IMR-90 (cell line): ENCODE measurements at regions not wholly inside any gene's neighbourhood (a gene's known extent, or its start where the extent isn't known, plus 50 kb on each side); places are given as distances from the start of the nearest gene placed in this dataset.

Experiments used
- ATAC-seq: fragments of 200-7000 bp; cut with Tn5 transposase; 2 replicates; pipeline ENCODE4 v1.9.1; 2020; ENCODE audit warnings: low read depth, mild to moderate bottlenecking, moderate library complexity
- BruUV-seq: library from RNA; stranded (reverse); fragments of 400-500 nt; replicated peaks from 2 replicates; lab custom pipeline; 2021; lab: Mats Ljungman, UMichigan
- CTCF ChIA-PET: fragments of 300-600 bp; formaldehyde crosslinking; extraction: SDS; loops from one replicate; lab custom pipeline; 2021; ENCODE audit warnings: antibody characterized with exemption; lab: Yijun Ruan, JAX
- POLR2A ChIA-PET: fragments of 300-600 bp; sonication (Branson Sonifier 250); formaldehyde crosslinking; loops from one replicate; lab custom pipeline; 2022; ENCODE audit warnings: antibody characterized with exemption; ENCODE audit not compliant: unreplicated experiment; lab: Charles Lee
- DNase-seq: peaks from one replicate; pipeline ENCODE4 v3.0.0; 2013
- H2AFZ ChIP-seq: replicated peaks from 2 replicates; pipeline ENCODE3; 2013; ENCODE audit warnings: low read length, mild to moderate bottlenecking; ENCODE audit not compliant: poor library complexity
- H2AK5ac ChIP-seq: 2 replicates; pipeline ENCODE4 v1.6.1; 2013; ENCODE audit warnings: low read depth, low read length, inconsistent platforms
- H2AK9ac ChIP-seq: replicated peaks from 2 replicates; pipeline ENCODE3; 2013; ENCODE audit warnings: mild to moderate bottlenecking, low read depth, low read length, moderate library complexity; ENCODE audit not compliant: poor library complexity
- H2BK120ac ChIP-seq: 2 replicates; pipeline ENCODE4 v1.6.1; 2013; ENCODE audit warnings: low read depth, low read length, inconsistent platforms
- H2BK15ac ChIP-seq: 3 replicates; pipeline ENCODE4 v1.6.1; 2013; ENCODE audit warnings: low read depth, low read length, inconsistent platforms
- H2BK20ac ChIP-seq: 2 replicates; pipeline ENCODE4 v1.6.1; 2013; ENCODE audit warnings: low read depth, mild to moderate bottlenecking, inconsistent platforms, low read length, moderate library complexity
- H2BK5ac ChIP-seq: 2 replicates; pipeline ENCODE4 v1.6.1; 2013; ENCODE audit warnings: mild to moderate bottlenecking, low read depth, low read length, inconsistent platforms; ENCODE audit not compliant: poor library complexity, severe bottlenecking
- H3K14ac ChIP-seq: replicated peaks from 2 replicates; pipeline ENCODE4 v1.6.1; 2013; ENCODE audit warnings: low read depth, low read length, inconsistent platforms
- H3K18ac ChIP-seq: 2 replicates; pipeline ENCODE4 v1.6.1; 2013; ENCODE audit warnings: low read depth, low read length, control low read depth
- H3K23ac ChIP-seq: 2 replicates; pipeline ENCODE4 v1.6.1; 2013; ENCODE audit warnings: low read depth, low read length, inconsistent platforms
- H3K27ac ChIP-seq: 2 replicates; pipeline ENCODE4 v1.5.1; 2013; ENCODE audit warnings: mild to moderate bottlenecking, control low read depth, low read length; ENCODE audit not compliant: insufficient read depth
- H3K27me3 ChIP-seq: 2 replicates; pipeline ENCODE4 v1.6.1; 2013; ENCODE audit warnings: low read length; ENCODE audit not compliant: control insufficient read depth, insufficient read depth
- H3K36me3 ChIP-seq: 2 replicates; pipeline ENCODE4 v1.6.1; 2013; ENCODE audit warnings: low read length, mixed read lengths; ENCODE audit not compliant: control insufficient read depth, insufficient read depth
- H3K4ac ChIP-seq: 2 replicates; pipeline ENCODE4 v1.6.1; 2013; ENCODE audit warnings: low read depth, low read length, inconsistent platforms
- H3K4me1 ChIP-seq: 2 replicates; pipeline ENCODE4 v1.6.1; 2013; ENCODE audit warnings: low read length, mixed read lengths; ENCODE audit not compliant: control insufficient read depth, insufficient read depth
- H3K4me2 ChIP-seq: 2 replicates; pipeline ENCODE4 v1.6.1; 2013; ENCODE audit warnings: low read depth, mild to moderate bottlenecking, control low read depth, low read length, moderate library complexity
- H3K4me3 ChIP-seq: 2 replicates; pipeline ENCODE4 v1.5.1; 2013; ENCODE audit warnings: low read depth, mild to moderate bottlenecking, control low read depth, low read length, moderate library complexity; ENCODE audit not compliant: insufficient read depth
- H3K56ac ChIP-seq: 2 replicates; pipeline ENCODE4 v1.6.1; 2013; ENCODE audit warnings: low read length, inconsistent platforms; ENCODE audit not compliant: insufficient read depth; ENCODE audit errors: extremely low read depth
- H3K79me1 ChIP-seq, 2 experiments: 2 replicates each; pipeline ENCODE4 v1.6.1; 2013; ENCODE audit warnings: low read length in 2 of 2, inconsistent platforms in 1 of 2, low read depth in 1 of 2
- H3K9ac ChIP-seq: 2 replicates; pipeline ENCODE4 v1.6.1; 2013; ENCODE audit warnings: low read depth, low read length, control low read depth
- H3K9me1 ChIP-seq: 2 replicates; pipeline ENCODE4 v1.6.1; 2013; ENCODE audit warnings: low read length, inconsistent platforms; ENCODE audit not compliant: insufficient read depth
- H3K9me3 ChIP-seq: 2 replicates; pipeline ENCODE4 v1.6.1; 2013; ENCODE audit warnings: low read length; ENCODE audit not compliant: control insufficient read depth, insufficient read depth
- H4K20me1 ChIP-seq: 2 replicates; pipeline ENCODE4 v1.6.1; 2013; ENCODE audit warnings: low read length, inconsistent platforms; ENCODE audit not compliant: insufficient read depth
- H4K5ac ChIP-seq: 2 replicates; pipeline ENCODE4 v1.6.1; 2013; ENCODE audit warnings: mild to moderate bottlenecking, low read depth, low read length, control low read depth
- H4K8ac ChIP-seq, 2 experiments: 2 replicates each; pipeline ENCODE4 v1.6.1; 2013; ENCODE audit warnings: low read depth in 2 of 2, low read length in 2 of 2, control low read depth in 1 of 2, inconsistent platforms in 1 of 2
- H4K91ac ChIP-seq: 2 replicates; pipeline ENCODE4 v1.6.1; 2013; ENCODE audit warnings: low read depth, low read length, inconsistent platforms; ENCODE audit not compliant: insufficient read depth
- BHLHE40 ChIP-seq: fragments of 150-350 bp; IDR thresholded peaks from 2 replicates; pipeline ENCODE4 v1.6.1; 2016; ENCODE audit warnings: mild to moderate bottlenecking, low read depth, low read length
- CEBPB ChIP-seq: IDR thresholded peaks from 2 replicates; pipeline ENCODE4 v1.6.1; 2012; ENCODE audit warnings: low read depth, low read length, improper control_type of control experiment
- CHD1 ChIP-seq: IDR thresholded peaks from 2 replicates; pipeline ENCODE4 v1.6.1; 2012; ENCODE audit warnings: low read depth, low read length, improper control_type of control experiment
- ELK1 ChIP-seq: fragments of 150-350 bp; IDR thresholded peaks from 2 replicates; pipeline ENCODE4 v1.6.1; 2016; ENCODE audit warnings: low read depth, mild to moderate bottlenecking, low read length, moderate library complexity, borderline replicate concordance
- FOS ChIP-seq: fragments of 150-350 bp; IDR thresholded peaks from 2 replicates; pipeline ENCODE4 v1.6.1; 2016; ENCODE audit warnings: low read depth, low read length
- MAFK ChIP-seq: IDR thresholded peaks from 2 replicates; pipeline ENCODE4 v1.6.1; 2012; ENCODE audit warnings: low read depth, low read length, improper control_type of control experiment
- MAZ ChIP-seq: IDR thresholded peaks from 2 replicates; pipeline ENCODE4 v1.6.1; 2012; ENCODE audit warnings: low read depth, mild to moderate bottlenecking, low read length, improper control_type of control experiment, moderate library complexity, borderline replicate concordance
- MXI1 ChIP-seq: IDR thresholded peaks from 2 replicates; pipeline ENCODE4 v1.6.1; 2012; ENCODE audit warnings: low read depth, mild to moderate bottlenecking, low read length, moderate library complexity, borderline replicate concordance
- NFE2L2 ChIP-seq: fragments of 150-350 bp; IDR thresholded peaks from 2 replicates; pipeline ENCODE4 v1.6.1; 2016; ENCODE audit warnings: low read depth, mild to moderate bottlenecking, low read length
- POLR2A ChIP-seq: IDR thresholded peaks from 2 replicates; pipeline ENCODE4 v1.6.1; 2012; ENCODE audit warnings: mild to moderate bottlenecking, low read depth, low read length
- RAD21 ChIP-seq: IDR thresholded peaks from 2 replicates; pipeline ENCODE4 v1.6.1; 2012; ENCODE audit warnings: low read length, improper control_type of control experiment
- RCOR1 ChIP-seq: IDR thresholded peaks from 2 replicates; pipeline ENCODE4 v1.6.1; 2012; ENCODE audit warnings: mild to moderate bottlenecking, low read length, improper control_type of control experiment; ENCODE audit not compliant: insufficient replicate concordance
- RFX5 ChIP-seq: IDR thresholded peaks from 2 replicates; pipeline ENCODE4 v1.8.0; 2012; ENCODE audit warnings: low read depth, mild to moderate bottlenecking, low read length, moderate library complexity
- SMC3 ChIP-seq: fragments of 150-350 bp; IDR thresholded peaks from 2 replicates; pipeline ENCODE4 v1.6.1; 2016; ENCODE audit warnings: low read depth, mild to moderate bottlenecking, antibody characterized with exemption, low read length, moderate library complexity
- WGBS, 2 experiments: methylation state at CpG; one replicate each; pipeline versions ENCODE4 v1.1.5 to v1.1.7; 2013; ENCODE audit warnings: missing lambda C conversion rate in 2 of 2; ENCODE audit not compliant: insufficient read length in 1 of 2; ENCODE audit errors: extremely low coverage in 2 of 2; 5-methylcytosine and 5-hydroxymethylcytosine counted together
- dilution Hi-C: fragments of 300-500 bp; cut with HindIII; formaldehyde crosslinking; loops from one replicate; pipeline ENCODE4 v1.14.3; 2018; ENCODE audit warnings: low sequenced_read_pairs; ENCODE audit not compliant: unreplicated experiment
- in situ Hi-C: fragments of 300-500 bp; cut with MboI; formaldehyde crosslinking; loops from 3 replicates; pipeline ENCODE4 v1.14.3; 2019; ENCODE audit warnings: low sequenced_read_pairs, inconsistent platforms, mixed read lengths
- intact Hi-C: fragments of 100-400 bp; cut with micrococcal nuclease; formaldehyde crosslinking; loops from 2 replicates; pipeline ENCODE4 v1.10.0; 2022
- TF ChIP-seq, protein P1 (sequence below): fragments of 150-350 bp; IDR thresholded peaks from 2 replicates; pipeline ENCODE4 v1.6.1; 2017; ENCODE audit warnings: mild to moderate bottlenecking, antibody characterized with exemption, low read length, low read depth
- TF ChIP-seq, protein P2 (sequence below): conservative IDR thresholded peaks from 2 replicates; pipeline ENCODE4 v1.5.1; 2012; ENCODE audit warnings: mild to moderate bottlenecking, low read depth, low read length, improper control_type of control experiment

- no peak overlapping the region for H2BK120ac ChIP-seq
- no peak overlapping the region for H3K27ac ChIP-seq
- H4K20me1 ChIP-seq, result no peaks in the 10 kb centered on the region
- TF ChIP-seq CHD1 (no peak), MXI1 (no peak), FOS (no peak), BHLHE40 (no peak), POLR2A (no peak), MAZ (no peak), RFX5 (no peak), ELK1 (no peak), SMC3 (no peak), RCOR1 (no peak), CEBPB (no peak), RAD21 (no peak), NFE2L2 (no peak), MAFK (no peak)
- TF ChIP-seq, protein P1, sequence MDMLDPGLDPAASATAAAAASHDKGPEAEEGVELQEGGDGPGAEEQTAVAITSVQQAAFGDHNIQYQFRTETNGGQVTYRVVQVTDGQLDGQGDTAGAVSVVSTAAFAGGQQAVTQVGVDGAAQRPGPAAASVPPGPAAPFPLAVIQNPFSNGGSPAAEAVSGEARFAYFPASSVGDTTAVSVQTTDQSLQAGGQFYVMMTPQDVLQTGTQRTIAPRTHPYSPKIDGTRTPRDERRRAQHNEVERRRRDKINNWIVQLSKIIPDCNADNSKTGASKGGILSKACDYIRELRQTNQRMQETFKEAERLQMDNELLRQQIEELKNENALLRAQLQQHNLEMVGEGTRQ, result no peak
- TF ChIP-seq, protein P2, sequence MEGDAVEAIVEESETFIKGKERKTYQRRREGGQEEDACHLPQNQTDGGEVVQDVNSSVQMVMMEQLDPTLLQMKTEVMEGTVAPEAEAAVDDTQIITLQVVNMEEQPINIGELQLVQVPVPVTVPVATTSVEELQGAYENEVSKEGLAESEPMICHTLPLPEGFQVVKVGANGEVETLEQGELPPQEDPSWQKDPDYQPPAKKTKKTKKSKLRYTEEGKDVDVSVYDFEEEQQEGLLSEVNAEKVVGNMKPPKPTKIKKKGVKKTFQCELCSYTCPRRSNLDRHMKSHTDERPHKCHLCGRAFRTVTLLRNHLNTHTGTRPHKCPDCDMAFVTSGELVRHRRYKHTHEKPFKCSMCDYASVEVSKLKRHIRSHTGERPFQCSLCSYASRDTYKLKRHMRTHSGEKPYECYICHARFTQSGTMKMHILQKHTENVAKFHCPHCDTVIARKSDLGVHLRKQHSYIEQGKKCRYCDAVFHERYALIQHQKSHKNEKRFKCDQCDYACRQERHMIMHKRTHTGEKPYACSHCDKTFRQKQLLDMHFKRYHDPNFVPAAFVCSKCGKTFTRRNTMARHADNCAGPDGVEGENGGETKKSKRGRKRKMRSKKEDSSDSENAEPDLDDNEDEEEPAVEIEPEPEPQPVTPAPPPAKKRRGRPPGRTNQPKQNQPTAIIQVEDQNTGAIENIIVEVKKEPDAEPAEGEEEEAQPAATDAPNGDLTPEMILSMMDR, result no peak
- dilution Hi-C loops, result no loop called here
- no peaks in the 10 kb centered on the region for H3K9me3 ChIP-seq
- H3K14ac ChIP-seq, result no peak overlapping the region
- no peak overlapping the region for H3K18ac ChIP-seq
- H3K56ac ChIP-seq, result no peak overlapping the region
- H2BK5ac ChIP-seq, result no peak overlapping the region
- ChIA-PET CTCF (no interaction called here), POLR2A (interaction anchor here (0.7 kb wide), 1 partner anchor 96 kb away, joined by 4 read pairs; no protein-coding TSS in a partner anchor)
- no peaks in the 10 kb centered on the region for H3K27me3 ChIP-seq
- WGBS, 2 experiments, result no CpG with 5 or more reads among the region's 1 CpG
- no peak overlapping the region for H3K4ac ChIP-seq
- H3K4me3 ChIP-seq, result no peak overlapping the region
- no TSS peak for BruUV-seq
- H2BK20ac ChIP-seq, result no peak overlapping the region
- H2AFZ ChIP-seq, result no peak overlapping the region
- ATAC-seq, result no peak
- H2AK5ac ChIP-seq, result no peak overlapping the region
- H3K23ac ChIP-seq, result no peak overlapping the region
- no peak overlapping the region for H4K91ac ChIP-seq
- DNase-seq, result no peak
- no peak overlapping the region for H2BK15ac ChIP-seq
- H3K4me2 ChIP-seq, result no peak overlapping the region
- no peaks in the 10 kb centered on the region for H3K9me1 ChIP-seq
- H3K36me3 ChIP-seq, result no peaks in the 10 kb centered on the region
- no peak overlapping the region for H4K5ac ChIP-seq
- H3K9ac ChIP-seq, result no peak overlapping the region
- H3K4me1 ChIP-seq, result peaks cover 7% of the 10 kb centered on the region
- no peak overlapping the region for H2AK9ac ChIP-seq
- no peaks in the 10 kb centered on the region for H3K79me1 ChIP-seq
- intact Hi-C loops, result no loop called here
- in situ Hi-C loops, result no loop called here
- no peak overlapping the region for H4K8ac ChIP-seq
Measured at GRCh38 chr3:178062126-178062525, 474.1 kb upstream of the KCNMB2 start.
